ENCODE measurements at regions not wholly inside any gene's neighbourhood (a gene's known extent, or its start where the extent isn't known, plus 50 kb on each side); places are given as distances from the start of the nearest gene placed in this dataset.

DNA sequence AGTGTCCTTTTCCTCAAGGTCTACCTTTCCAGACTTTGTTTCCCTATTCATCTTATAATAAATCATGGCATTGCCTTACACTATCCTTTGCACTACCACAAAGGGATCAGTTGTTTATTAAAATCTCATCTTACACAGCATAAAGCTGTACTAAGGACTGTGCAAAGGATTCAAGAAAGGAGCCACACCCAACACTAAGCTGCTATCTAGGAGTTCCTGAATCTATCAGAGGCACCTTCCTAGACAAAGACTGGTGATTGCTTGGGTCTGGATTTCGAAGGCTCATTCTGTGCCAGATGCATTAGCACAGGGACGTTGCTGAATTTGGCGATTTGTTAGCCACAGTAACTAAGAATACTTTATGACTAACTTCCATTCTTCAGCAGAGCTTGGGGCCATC is 412.0 kb downstream of the NUP35 start:
- no peaks in the 10 kb centered on the region for H3K36me3 ChIP-seq (ENCODE audit: insufficient read depth, low read length)
- Mint-ChIP-seq H3K36me3 (ENCODE audit: low read depth) (no peaks in the 10 kb centered on the region), H3K27me3 (no peaks in the 10 kb centered on the region), H3K9me3 (peaks cover 2% of the 10 kb centered on the region), H3K4me1 (ENCODE audit: low read depth) (no peaks in the 10 kb centered on the region), H3K4me3 (no peak overlapping the region), H3K27ac (no peak overlapping the region)
- H3K9me3 ChIP-seq (ENCODE audit: control insufficient read depth in 1 of 2, insufficient read depth in 1 of 2, low read length in 2 of 2), result peaks cover 4 to 6% of the 10 kb centered on the region in 2 experiments
- DNase-seq (no peak), ATAC-seq (ENCODE audit: poor library complexity) (no peak)
- no peak overlapping the region for H3K27ac ChIP-seq (ENCODE audit: low read depth in 1 of 2, low read length in 2 of 2)
- no peaks in the 10 kb centered on the region for H3K4me1 ChIP-seq (ENCODE audit: insufficient read depth, low read length)
- TF ChIP-seq, protein P1, sequence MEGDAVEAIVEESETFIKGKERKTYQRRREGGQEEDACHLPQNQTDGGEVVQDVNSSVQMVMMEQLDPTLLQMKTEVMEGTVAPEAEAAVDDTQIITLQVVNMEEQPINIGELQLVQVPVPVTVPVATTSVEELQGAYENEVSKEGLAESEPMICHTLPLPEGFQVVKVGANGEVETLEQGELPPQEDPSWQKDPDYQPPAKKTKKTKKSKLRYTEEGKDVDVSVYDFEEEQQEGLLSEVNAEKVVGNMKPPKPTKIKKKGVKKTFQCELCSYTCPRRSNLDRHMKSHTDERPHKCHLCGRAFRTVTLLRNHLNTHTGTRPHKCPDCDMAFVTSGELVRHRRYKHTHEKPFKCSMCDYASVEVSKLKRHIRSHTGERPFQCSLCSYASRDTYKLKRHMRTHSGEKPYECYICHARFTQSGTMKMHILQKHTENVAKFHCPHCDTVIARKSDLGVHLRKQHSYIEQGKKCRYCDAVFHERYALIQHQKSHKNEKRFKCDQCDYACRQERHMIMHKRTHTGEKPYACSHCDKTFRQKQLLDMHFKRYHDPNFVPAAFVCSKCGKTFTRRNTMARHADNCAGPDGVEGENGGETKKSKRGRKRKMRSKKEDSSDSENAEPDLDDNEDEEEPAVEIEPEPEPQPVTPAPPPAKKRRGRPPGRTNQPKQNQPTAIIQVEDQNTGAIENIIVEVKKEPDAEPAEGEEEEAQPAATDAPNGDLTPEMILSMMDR (IDR thresholded peaks at IDR 0.05), result no peak
- intact Hi-C loops (cut with DNase I, micrococcal nuclease), result no loop called here
- ChIA-PET POLR2A (no interaction called here), CTCF (interaction anchor here (0.6 kb wide), 1 partner anchor 763 kb away, joined by 3 read pairs; no protein-coding TSS in a partner anchor)
- no peak overlapping the region for H3K4me3 ChIP-seq (ENCODE audit: low read length)
- no peaks in the 10 kb centered on the region for H3K27me3 ChIP-seq (ENCODE audit: control insufficient read depth in 1 of 2, insufficient read depth in 2 of 2, low read length in 2 of 2)

DNA sequence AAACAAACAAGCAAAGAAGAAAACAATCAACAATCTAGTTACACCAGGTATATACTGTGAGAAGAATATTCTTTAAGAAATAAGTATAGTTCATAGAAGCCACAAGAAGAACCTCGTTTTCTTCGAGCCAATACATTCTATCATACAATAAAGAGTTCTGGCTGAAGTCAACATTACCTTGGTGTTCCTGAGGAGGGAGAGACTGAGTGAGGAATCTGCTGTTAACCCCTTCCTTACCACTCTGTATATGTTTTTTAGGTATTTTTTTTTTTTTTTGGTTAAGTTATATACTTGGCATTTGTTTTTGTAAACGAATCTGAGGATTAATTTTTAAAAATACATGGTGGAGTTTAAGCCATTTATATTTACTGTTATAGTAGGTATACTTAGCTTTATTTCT is 412.5 kb downstream of the NUP35 start:
- intact Hi-C loops (cut with DNase I, micrococcal nuclease), result no loop called here

DNA sequence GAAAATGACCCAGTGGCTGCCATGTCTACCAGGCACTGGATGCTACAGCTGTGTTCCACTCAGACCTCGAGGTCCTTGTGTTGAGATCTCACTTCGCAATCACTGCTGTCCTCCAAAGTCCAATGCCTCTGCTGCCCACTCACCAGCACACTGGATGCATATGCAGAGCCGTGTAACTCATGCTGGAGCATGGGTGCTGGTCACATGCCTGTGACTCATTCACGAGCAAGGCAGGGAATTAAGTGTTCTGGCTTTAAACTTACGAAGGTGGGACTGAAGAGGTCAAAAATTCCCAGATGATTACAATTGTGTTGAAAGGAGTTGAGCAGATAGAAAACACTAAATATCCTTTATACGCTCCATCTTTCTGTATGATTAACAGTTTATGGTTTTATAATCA is 417.5 kb downstream of the NUP35 start:
- H3K27me3 Mint-ChIP-seq, result no peaks in the 10 kb centered on the region
- intact Hi-C loops (cut with DNase I, micrococcal nuclease), result no loop called here

More for the DNA sequence above, 412.5 kb downstream of the NUP35 start:
- Mint-ChIP-seq H3K36me3 (ENCODE audit: low read depth) (no peaks in the 10 kb centered on the region), H3K4me1 (ENCODE audit: low read depth) (no peaks in the 10 kb centered on the region), H3K9me3 (peaks cover 2% of the 10 kb centered on the region), H3K4me3 (no peak overlapping the region), H3K27ac (no peak overlapping the region), H3K27me3 (no peaks in the 10 kb centered on the region)
- no peak overlapping the region for H3K4me3 ChIP-seq (ENCODE audit: low read length)
- ChIA-PET CTCF (interaction anchor here (0.6 kb wide), 1 partner anchor 763 kb away, joined by 3 read pairs; no protein-coding TSS in a partner anchor), POLR2A (no interaction called here)
- DNase-seq, result no peak
- H3K27ac ChIP-seq (ENCODE audit: low read depth in 1 of 2, low read length in 2 of 2), result no peak overlapping the region
- H3K36me3 ChIP-seq (ENCODE audit: insufficient read depth, low read length), result no peaks in the 10 kb centered on the region
- no peak for ATAC-seq (ENCODE audit: poor library complexity)
- peaks cover 4 to 6% of the 10 kb centered on the region in 2 experiments for H3K9me3 ChIP-seq (ENCODE audit: control insufficient read depth in 1 of 2, insufficient read depth in 1 of 2, low read length in 2 of 2)
- TF ChIP-seq, protein P1 (IDR thresholded peaks at IDR 0.05), result no peak
- no peaks in the 10 kb centered on the region for H3K4me1 ChIP-seq (ENCODE audit: insufficient read depth, low read length)
- no peaks in the 10 kb centered on the region for H3K27me3 ChIP-seq (ENCODE audit: control insufficient read depth in 1 of 2, insufficient read depth in 2 of 2, low read length in 2 of 2)

More for the DNA sequence above, 417.5 kb downstream of the NUP35 start:
- Histone ChIP-seq H3K27ac (ENCODE audit: low read depth in 1 of 2, low read length in 2 of 2) (no peak overlapping the region), H3K4me3 (ENCODE audit: low read length) (no peak overlapping the region), H3K4me1 (ENCODE audit: insufficient read depth, low read length) (no peaks in the 10 kb centered on the region), H3K36me3 (ENCODE audit: insufficient read depth, low read length) (no peaks in the 10 kb centered on the region), H3K27me3 (ENCODE audit: control insufficient read depth in 1 of 2, insufficient read depth in 2 of 2, low read length in 2 of 2) (no peaks in the 10 kb centered on the region), H3K9me3 (ENCODE audit: control insufficient read depth in 1 of 2, insufficient read depth in 1 of 2, low read length in 2 of 2) (peaks cover 6 to 27% of the 10 kb centered on the region in 2 experiments)
- H3K36me3 Mint-ChIP-seq (ENCODE audit: low read depth), result no peaks in the 10 kb centered on the region
- no peak for DNase-seq
- peaks cover 12% of the 10 kb centered on the region for H3K9me3 Mint-ChIP-seq
- TF ChIP-seq, protein P1 (IDR thresholded peaks at IDR 0.05), result no peak
- CTCF ChIA-PET, result no interaction called here
- H3K27ac Mint-ChIP-seq, result no peak overlapping the region
- no peak for ATAC-seq (ENCODE audit: poor library complexity)
- POLR2A ChIA-PET, result no interaction called here
- no peak overlapping the region for H3K4me3 Mint-ChIP-seq
- H3K4me1 Mint-ChIP-seq (ENCODE audit: low read depth), result no peaks in the 10 kb centered on the region
